Right lobe of liver (tissue), 6 donors: ENCODE measurements at regions not wholly inside any gene's neighbourhood (a gene's known extent, or its start where the extent isn't known, plus 50 kb on each side); places are given as distances from the start of the nearest gene placed in this dataset.

Experiments used
- ATAC-seq, 4 donors: fragments of 200-7000 bp; cut with Tn5 transposase; one replicate each; pipeline ENCODE4 v1.9.1; 2020; ENCODE audit warnings: mild to moderate bottlenecking in 4 of 4, moderate library complexity in 4 of 4
- DNase-seq, 3 donors: peaks; one replicate each; pipeline ENCODE4 v3.0.0-alpha.2; 2020
- H3K27ac ChIP-seq, 3 donors: fragments of 200-600 bp; one replicate each; pipeline ENCODE4 v1.8.0; 2022
- H3K27me3 ChIP-seq, 2 donors: fragments of 200-600 bp; one replicate each; pipeline ENCODE4 v1.8.0; 2022
- H3K36me3 ChIP-seq, 4 donors: fragments of 200-600 bp; sonication (generic) in 1 of 4; one replicate each; pipeline versions ENCODE4 v1.5.1 to v1.8.0; 2017 to 2022; ENCODE audit warnings: control low read depth in 1 of 4
- H3K4me1 ChIP-seq, 4 donors: fragments of 200-600 bp; sonication (generic) in 1 of 4; one replicate each; pipeline versions ENCODE4 v1.5.1 to v1.8.0; 2017 to 2022; ENCODE audit warnings: control low read depth in 1 of 4
- H3K4me3 ChIP-seq, 3 donors: fragments of 200-600 bp; one replicate each; pipeline ENCODE4 v1.8.0; 2022
- H3K9me3 ChIP-seq, 4 donors: fragments of 200-600 bp; sonication (generic) in 1 of 4; one replicate each; pipeline versions ENCODE4 v1.5.1 to v1.8.0; 2017 to 2022; ENCODE audit warnings: control low read depth in 1 of 4
- CTCF ChIP-seq, 4 donors: fragments of 200-600 bp in 3 of 4; fragments of 450-650 bp in 1 of 4; IDR thresholded peaks; one replicate each; pipeline versions ENCODE4 v1.5.1 to v1.8.0; 2016 to 2022; ENCODE audit warnings: antibody characterized with exemption in 4 of 4, mild to moderate bottlenecking in 2 of 4
- POLR2A ChIP-seq: fragments of 450-650 bp; IDR thresholded peaks from one replicate; pipeline ENCODE4 v1.6.1; 2017; ENCODE audit warnings: antibody characterized with exemption, mild to moderate bottlenecking
- WGBS: methylation state at CpG from one replicate; pipeline ENCODE4 v1.1.6; 2018; ENCODE audit warnings: low coverage, low lambda C conversion rate; ENCODE audit not compliant: insufficient coverage; ENCODE audit errors: missing lambda C conversion rate; 5-methylcytosine and 5-hydroxymethylcytosine counted together
- intact Hi-C, 2 donors: fragments of 100-400 bp; cut with DNase I; formaldehyde crosslinking; loops; one replicate each; pipeline versions ENCODE4 v1.11.2 to v1.14.1; 2022
- donor health status: DM: no; HTN: yes; CAD: no.
- donor health status: DM: no; HTN: no; CAD: no.
- donor health status: DM: no; HTN: no; CAD: no.
- donor health status: DM: no; HTN: yes; CAD: no.
- donor health status: DM: no; HTN: yes; CAD: no.

- Histone ChIP-seq H3K27me3 (no peaks in the 10 kb centered on the region), H3K36me3 (no peaks in the 10 kb centered on the region), H3K4me1 (no peaks in the 10 kb centered on the region), H3K27ac (no peak overlapping the region), H3K9me3 (peaks cover 0 to 8% (median 0%) of the 10 kb centered on the region in 4 donors), H3K4me3 (no peak overlapping the region)
- intact Hi-C loops: no loop called here
- DNase-seq (no peak), ATAC-seq (no peak)
- TF ChIP-seq POLR2A: no peak
- peak in 3 of 4 donors; percentile 5 to 16 (median 15) for TF ChIP-seq CTCF (IDR thresholded peaks at IDR 0.05)
- WGBS: 38% methylated on average over 6 of the region's 6 CpGs
Observed at GRCh38 chr3:135736740-135737139, 228.8 kb upstream of the PPP2R3A start.

- no peaks in the 10 kb centered on the region for H3K4me1 ChIP-seq
- H3K36me3 ChIP-seq: no peaks in the 10 kb centered on the region
- ATAC-seq (no peak), DNase-seq (no peak)
- TF ChIP-seq POLR2A (no peak), CTCF (IDR thresholded peaks at IDR 0.05) (no peak)
- peaks cover 0 to 8% (median 0%) of the 10 kb centered on the region in 4 donors for H3K9me3 ChIP-seq
- no peak overlapping the region for H3K4me3 ChIP-seq
- intact Hi-C loops: no loop called here
- no peaks in the 10 kb centered on the region for H3K27me3 ChIP-seq
- H3K27ac ChIP-seq: no peak overlapping the region
- 0% methylated on average over 2 of the region's 2 CpGs for WGBS
Observed at GRCh38 chr3:135739779-135740178, 225.7 kb upstream of the PPP2R3A start.

- Histone ChIP-seq H3K27me3 (no peaks in the 10 kb centered on the region), H3K36me3 (no peaks in the 10 kb centered on the region), H3K27ac (no peak overlapping the region), H3K4me3 (no peak overlapping the region), H3K4me1 (no peaks in the 10 kb centered on the region), H3K9me3 (peaks cover 0 to 8% (median 0%) of the 10 kb centered on the region in 4 donors)
- no peak for TF ChIP-seq CTCF (IDR thresholded peaks at IDR 0.05)
- TF ChIP-seq POLR2A: no peak
- ATAC-seq (no peak), DNase-seq (no peak)
- intact Hi-C loops: no loop called here
- WGBS: 27% methylated on average over 9 of the region's 9 CpGs
Observed at GRCh38 chr3:135740211-135740610, 225.3 kb upstream of the PPP2R3A start.

GRCh38 chr3:135740751-135741150 is 224.8 kb upstream of the PPP2R3A start:
- DNase-seq (no peak), ATAC-seq (no peak)
- Histone ChIP-seq H3K27ac (no peak overlapping the region), H3K27me3 (no peaks in the 10 kb centered on the region), H3K36me3 (no peaks in the 10 kb centered on the region), H3K9me3 (peaks cover 0 to 8% (median 0%) of the 10 kb centered on the region in 4 donors), H3K4me1 (no peaks in the 10 kb centered on the region), H3K4me3 (no peak overlapping the region)
- TF ChIP-seq POLR2A (no peak), CTCF (IDR thresholded peaks at IDR 0.05) (no peak)
- intact Hi-C loops: no loop called here

- H3K9me3 ChIP-seq: no peaks in the 10 kb centered on the region
- intact Hi-C loops: no loop called here
- H3K36me3 ChIP-seq: no peaks in the 10 kb centered on the region
- H3K27me3 ChIP-seq: no peaks in the 10 kb centered on the region
- 50% methylated on average over 4 of the region's 4 CpGs for WGBS
- no peak overlapping the region for H3K4me3 ChIP-seq
- no peak overlapping the region for H3K27ac ChIP-seq
- ATAC-seq (no peak), DNase-seq (no peak)
- H3K4me1 ChIP-seq: no peaks in the 10 kb centered on the region
- TF ChIP-seq POLR2A (no peak), CTCF (IDR thresholded peaks at IDR 0.05) (no peak)
Observed at GRCh38 chr3:135751991-135752390, 213.5 kb upstream of the PPP2R3A start.
